ENCODE measurements at regions not wholly inside any gene's neighbourhood (a gene's known extent, or its start where the extent isn't known, plus 50 kb on each side); places are given as distances from the start of the nearest gene placed in this dataset.

DNA sequence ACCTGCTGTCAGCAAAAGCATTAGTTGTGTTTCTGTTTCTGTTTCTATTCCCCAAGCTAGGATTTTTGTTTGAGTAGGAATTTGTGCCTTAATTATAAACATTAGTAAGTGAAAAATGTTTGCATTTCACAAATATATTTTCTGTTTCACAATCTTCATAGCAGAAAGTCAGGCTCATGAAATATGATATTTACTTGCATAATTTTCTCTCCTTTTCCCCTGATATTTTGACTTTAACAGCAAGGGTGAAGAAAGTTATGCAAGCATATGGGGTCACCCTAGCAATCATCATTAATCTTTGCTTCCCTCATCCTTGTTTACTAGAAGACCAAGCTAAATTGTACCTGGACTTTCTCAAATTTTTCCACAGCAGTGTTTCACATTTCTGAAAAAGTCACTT lies 140.3 kb upstream of the SEMA6D start:
- no peak for TF ChIP-seq EZH2 (IDR thresholded peaks at IDR 0.05; ENCODE audit: borderline replicate concordance, low read depth, low read length, poor library complexity, severe bottlenecking)
- TF ChIP-seq, protein P1, sequence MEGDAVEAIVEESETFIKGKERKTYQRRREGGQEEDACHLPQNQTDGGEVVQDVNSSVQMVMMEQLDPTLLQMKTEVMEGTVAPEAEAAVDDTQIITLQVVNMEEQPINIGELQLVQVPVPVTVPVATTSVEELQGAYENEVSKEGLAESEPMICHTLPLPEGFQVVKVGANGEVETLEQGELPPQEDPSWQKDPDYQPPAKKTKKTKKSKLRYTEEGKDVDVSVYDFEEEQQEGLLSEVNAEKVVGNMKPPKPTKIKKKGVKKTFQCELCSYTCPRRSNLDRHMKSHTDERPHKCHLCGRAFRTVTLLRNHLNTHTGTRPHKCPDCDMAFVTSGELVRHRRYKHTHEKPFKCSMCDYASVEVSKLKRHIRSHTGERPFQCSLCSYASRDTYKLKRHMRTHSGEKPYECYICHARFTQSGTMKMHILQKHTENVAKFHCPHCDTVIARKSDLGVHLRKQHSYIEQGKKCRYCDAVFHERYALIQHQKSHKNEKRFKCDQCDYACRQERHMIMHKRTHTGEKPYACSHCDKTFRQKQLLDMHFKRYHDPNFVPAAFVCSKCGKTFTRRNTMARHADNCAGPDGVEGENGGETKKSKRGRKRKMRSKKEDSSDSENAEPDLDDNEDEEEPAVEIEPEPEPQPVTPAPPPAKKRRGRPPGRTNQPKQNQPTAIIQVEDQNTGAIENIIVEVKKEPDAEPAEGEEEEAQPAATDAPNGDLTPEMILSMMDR (conservative IDR thresholded peaks at IDR 0.05; ENCODE audit: low read depth, low read length): no peak
